ENCODE measurements at regions not wholly inside any gene's neighbourhood (a gene's known extent, or its start where the extent isn't known, plus 50 kb on each side); places are given as distances from the start of the nearest gene placed in this dataset.

- TF ChIP-seq CTCF (IDR thresholded peaks at IDR 0.05; ENCODE audit: low read depth, low read length, poor library complexity, severe bottlenecking) (no peak), EZH2phosphoT487 (IDR thresholded peaks at IDR 0.05; ENCODE audit: borderline replicate concordance, low read length) (no peak)
These were observed 1342.1 kb upstream of the C9orf72 start for GRCh38 chr9:28915202-28915930.

Data from DOHH2 (cell line).